ENCODE measurements at regions not wholly inside any gene's neighbourhood (a gene's known extent, or its start where the extent isn't known, plus 50 kb on each side); places are given as distances from the start of the nearest gene placed in this dataset.

DNA sequence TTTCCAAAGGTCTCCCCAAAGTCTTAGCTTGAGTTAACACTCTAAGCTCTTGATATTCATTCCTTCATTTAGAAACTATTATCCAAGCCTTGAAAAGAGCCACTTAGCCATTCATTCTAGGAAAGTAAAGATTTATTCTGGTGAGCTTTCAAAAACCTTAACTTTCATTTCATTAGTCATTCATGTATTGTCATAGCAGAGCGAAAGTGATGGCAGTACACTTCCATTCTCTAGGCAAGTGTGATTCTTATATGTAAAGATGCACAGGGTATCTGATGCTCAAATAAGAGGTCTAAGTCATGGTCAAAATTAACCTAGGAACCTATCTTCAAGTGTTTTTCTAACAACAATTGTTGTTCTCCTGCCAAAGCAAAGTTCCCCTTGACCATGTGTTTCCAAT is 553.0 kb upstream of the FANCL start:
- H3K4me3 ChIP-seq: no peak overlapping the region
- ATAC-seq (no peak), DNase-seq (no peak)
- H3K4me1 ChIP-seq (ENCODE audit: low read depth): no peaks in the 10 kb centered on the region
- TF ChIP-seq, protein P1, sequence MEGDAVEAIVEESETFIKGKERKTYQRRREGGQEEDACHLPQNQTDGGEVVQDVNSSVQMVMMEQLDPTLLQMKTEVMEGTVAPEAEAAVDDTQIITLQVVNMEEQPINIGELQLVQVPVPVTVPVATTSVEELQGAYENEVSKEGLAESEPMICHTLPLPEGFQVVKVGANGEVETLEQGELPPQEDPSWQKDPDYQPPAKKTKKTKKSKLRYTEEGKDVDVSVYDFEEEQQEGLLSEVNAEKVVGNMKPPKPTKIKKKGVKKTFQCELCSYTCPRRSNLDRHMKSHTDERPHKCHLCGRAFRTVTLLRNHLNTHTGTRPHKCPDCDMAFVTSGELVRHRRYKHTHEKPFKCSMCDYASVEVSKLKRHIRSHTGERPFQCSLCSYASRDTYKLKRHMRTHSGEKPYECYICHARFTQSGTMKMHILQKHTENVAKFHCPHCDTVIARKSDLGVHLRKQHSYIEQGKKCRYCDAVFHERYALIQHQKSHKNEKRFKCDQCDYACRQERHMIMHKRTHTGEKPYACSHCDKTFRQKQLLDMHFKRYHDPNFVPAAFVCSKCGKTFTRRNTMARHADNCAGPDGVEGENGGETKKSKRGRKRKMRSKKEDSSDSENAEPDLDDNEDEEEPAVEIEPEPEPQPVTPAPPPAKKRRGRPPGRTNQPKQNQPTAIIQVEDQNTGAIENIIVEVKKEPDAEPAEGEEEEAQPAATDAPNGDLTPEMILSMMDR (IDR thresholded peaks at IDR 0.05): no peak
- intact Hi-C loops (cut with DNase I, micrococcal nuclease): no loop called here
- no peaks in the 10 kb centered on the region for H3K36me3 ChIP-seq (ENCODE audit: low read depth)
- H3K9me3 ChIP-seq: no peaks in the 10 kb centered on the region

DNA sequence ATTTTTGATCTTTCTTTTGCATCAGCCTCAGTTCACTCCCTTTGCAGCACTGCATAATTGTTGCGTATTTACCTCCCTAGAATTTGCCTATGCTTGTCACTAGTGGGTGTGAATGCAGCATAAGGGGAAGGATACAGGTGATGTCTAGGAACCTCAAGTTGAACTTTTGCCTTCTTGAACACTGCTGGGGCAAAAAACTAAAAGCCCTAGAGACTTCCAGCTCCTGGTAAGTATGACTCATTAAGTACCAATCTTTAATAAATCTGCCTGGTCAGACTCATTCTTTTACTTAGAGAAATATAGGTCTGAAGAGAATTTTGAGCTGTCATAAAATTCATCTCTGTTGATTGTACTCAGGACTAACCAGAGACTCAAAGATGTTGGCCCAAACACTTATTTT is 547.3 kb upstream of the FANCL start:
- no peaks in the 10 kb centered on the region for H3K9me3 ChIP-seq
- no peaks in the 10 kb centered on the region for H3K4me1 ChIP-seq (ENCODE audit: low read depth)
- ATAC-seq (no peak), DNase-seq (no peak)
- no peaks in the 10 kb centered on the region for H3K36me3 ChIP-seq (ENCODE audit: low read depth)
- H3K4me3 ChIP-seq: no peak overlapping the region
- intact Hi-C loops (cut with DNase I, micrococcal nuclease): no loop called here
- TF ChIP-seq, protein P1 (IDR thresholded peaks at IDR 0.05): no peak

DNA sequence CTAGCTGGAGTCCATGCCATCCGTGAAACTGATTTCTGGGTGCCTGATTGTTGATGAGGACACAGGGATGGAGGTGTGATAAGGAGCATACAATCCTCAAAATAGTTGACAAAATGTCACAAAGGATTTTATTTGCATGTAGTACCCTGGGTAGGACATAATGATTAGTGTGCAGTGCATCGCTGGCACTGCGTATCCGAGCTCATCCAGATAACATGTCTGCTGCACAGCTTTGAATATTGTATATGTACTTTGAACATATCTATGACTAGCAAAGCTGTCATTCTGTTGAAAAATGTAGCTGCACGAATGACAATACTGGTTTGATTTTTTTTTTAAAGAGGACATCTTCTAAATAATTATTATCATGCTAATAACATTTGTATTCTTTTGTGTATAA is 529.7 kb upstream of the FANCL start:
- H3K4me3 ChIP-seq: no peak overlapping the region
- intact Hi-C loops (cut with DNase I, micrococcal nuclease): no loop called here
- no peaks in the 10 kb centered on the region for H3K36me3 ChIP-seq (ENCODE audit: low read depth)
- ATAC-seq: no peak
- no peaks in the 10 kb centered on the region for H3K9me3 ChIP-seq
- TF ChIP-seq, protein P1 (IDR thresholded peaks at IDR 0.05): no peak
- no peak for DNase-seq
- no peaks in the 10 kb centered on the region for H3K4me1 ChIP-seq (ENCODE audit: low read depth)

DNA sequence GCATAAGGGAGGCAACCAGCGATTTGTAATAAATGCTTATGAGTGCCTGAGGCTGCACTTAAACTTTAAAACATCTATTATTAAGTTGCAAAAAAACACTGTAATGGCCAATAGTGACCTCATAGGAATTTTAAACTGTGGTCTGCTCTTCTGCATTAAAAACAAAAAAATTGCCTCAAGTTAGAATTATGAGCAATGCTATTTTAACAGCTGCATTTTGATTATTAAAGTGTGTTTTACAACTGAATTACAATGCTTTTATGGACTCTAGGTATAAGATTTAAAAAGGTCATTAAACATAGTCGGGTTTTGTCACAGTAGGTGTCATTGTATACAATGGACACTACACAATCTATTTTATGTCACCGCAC is 528.7 kb upstream of the FANCL start:
- DNase-seq (no peak), ATAC-seq (no peak)
- intact Hi-C loops (cut with DNase I, micrococcal nuclease): loop anchor here in 1 of 2 donors (10.0 kb wide), 1 partner anchor 1795 kb away; no protein-coding TSS in a partner anchor
- H3K4me1 ChIP-seq (ENCODE audit: low read depth): no peaks in the 10 kb centered on the region
- no peak overlapping the region for H3K4me3 ChIP-seq
- TF ChIP-seq, protein P1 (IDR thresholded peaks at IDR 0.05): no peak
- H3K36me3 ChIP-seq (ENCODE audit: low read depth): no peaks in the 10 kb centered on the region
- H3K9me3 ChIP-seq: no peaks in the 10 kb centered on the region

DNA sequence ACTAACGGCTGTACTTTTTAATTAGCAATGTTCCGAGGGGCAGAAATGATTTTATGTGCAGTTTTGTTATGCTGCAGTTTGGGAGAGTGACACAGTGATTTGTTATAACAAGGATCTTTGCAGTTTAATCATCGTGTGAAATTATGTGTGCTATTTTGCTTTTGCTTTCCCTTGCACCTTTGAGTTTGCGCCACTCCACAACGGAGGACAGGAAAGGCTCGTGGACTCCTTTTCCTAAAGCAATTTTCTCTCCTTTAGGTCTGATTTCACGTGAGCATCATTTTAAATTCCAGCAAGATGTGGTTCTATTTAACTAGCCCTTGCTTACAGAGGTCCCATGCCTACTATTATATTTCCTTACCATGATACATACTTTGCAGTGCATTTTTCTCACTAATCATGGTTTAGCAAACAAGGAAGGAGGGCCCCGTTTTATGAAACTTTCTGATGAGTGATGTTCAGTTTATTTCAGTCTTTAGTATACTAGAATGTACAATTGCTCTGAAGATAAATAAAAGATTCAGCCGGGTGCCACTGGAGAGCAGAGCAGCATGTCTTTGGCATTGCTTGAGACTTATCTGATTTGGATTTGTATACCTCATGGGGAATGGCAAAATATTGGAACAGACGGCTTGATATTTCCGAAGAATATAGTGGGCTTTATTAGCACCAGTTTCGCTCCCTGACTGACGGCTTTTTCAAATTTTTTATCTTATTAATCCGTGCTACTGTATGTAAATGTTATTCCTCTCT is 528.2 kb upstream of the FANCL start:
- Histone ChIP-seq H3K4me1 (ENCODE audit: low read depth) (no peaks in the 10 kb centered on the region), H3K4me3 (no peak overlapping the region), H3K36me3 (ENCODE audit: low read depth) (no peaks in the 10 kb centered on the region), H3K9me3 (no peaks in the 10 kb centered on the region)
- DNase-seq: no peak
- no peak for ATAC-seq
- TF ChIP-seq, protein P1 (IDR thresholded peaks at IDR 0.05): no peak
- intact Hi-C loops (cut with DNase I, micrococcal nuclease): loop anchor here in 1 of 2 donors (10.0 kb wide), 1 partner anchor 1796 kb away; no protein-coding TSS in a partner anchor
